Thyroid gland (tissue), 4 donors: ENCODE measurements at regions not wholly inside any gene's neighbourhood (a gene's known extent, or its start where the extent isn't known, plus 50 kb on each side); places are given as distances from the start of the nearest gene placed in this dataset.
"Not testable (repeated sequence)": the region's sequence is repeated elsewhere in the genome, so short reads cannot be mapped to it uniquely, and the experiment has no call there.

ENCODE experiments used
- DNase-seq, 2 donors: peaks; one replicate each; pipeline ENCODE4 v3.0.0-alpha.2; 2019
- H3K27ac ChIP-seq, 3 donors: fragments of 200-600 bp; sonication (generic); 1 replicate in 2 of 3; 2 replicates in 1 of 3; pipeline ENCODE4 v1.5.1; 2016 to 2019; ENCODE audit warnings: mild to moderate bottlenecking in 1 of 3, moderate library complexity in 1 of 3
- H3K27me3 ChIP-seq: fragments of 200-600 bp; sonication (generic); one replicate; pipeline ENCODE4 v1.5.1; 2019
- H3K36me3 ChIP-seq, 2 donors: fragments of 200-600 bp; sonication (generic); one replicate each; pipeline ENCODE4 v1.5.1; 2016 to 2019
- H3K4me1 ChIP-seq, 2 donors: fragments of 200-600 bp; sonication (generic); one replicate each; pipeline ENCODE4 v1.5.1; 2017 to 2019
- H3K4me3 ChIP-seq, 3 donors: fragments of 200-600 bp; sonication (generic); replicated peaks in 1 of 3; 1 replicate in 2 of 3; 2 replicates in 1 of 3; pipeline ENCODE4 v1.5.1; 2016; ENCODE audit warnings: mild to moderate bottlenecking in 1 of 3
- H3K9me3 ChIP-seq: fragments of 200-600 bp; sonication (generic); one replicate; pipeline ENCODE4 v1.5.1; 2017
- POLR2A ChIP-seq, 2 donors: fragments of 450-650 bp; IDR thresholded peaks; one replicate each; pipeline ENCODE4 v1.6.1; 2017; ENCODE audit warnings: antibody characterized with exemption in 2 of 2, mild to moderate bottlenecking in 2 of 2, moderate library complexity in 1 of 2
- WGBS, 2 donors: methylation state at CpG; one replicate each; pipeline ENCODE4 v1.1.5; 2017; 5-methylcytosine and 5-hydroxymethylcytosine counted together
- intact Hi-C: fragments of 100-400 bp; cut with DNase I; formaldehyde crosslinking; loops from one replicate; pipeline ENCODE4 v1.15.1; 2023
- TF ChIP-seq, protein P1 (sequence below), 6 experiments: fragments of 200-600 bp in 3 of 6; fragments of 450-650 bp in 3 of 6; sonication (generic) in 3 of 6; IDR thresholded peaks; one replicate each; pipeline ENCODE4 v1.5.1; 2016 to 2019; ENCODE audit warnings: antibody characterized with exemption in 6 of 6, mild to moderate bottlenecking in 2 of 6, inconsistent platforms in 1 of 6, moderate library complexity in 1 of 6

DNA sequence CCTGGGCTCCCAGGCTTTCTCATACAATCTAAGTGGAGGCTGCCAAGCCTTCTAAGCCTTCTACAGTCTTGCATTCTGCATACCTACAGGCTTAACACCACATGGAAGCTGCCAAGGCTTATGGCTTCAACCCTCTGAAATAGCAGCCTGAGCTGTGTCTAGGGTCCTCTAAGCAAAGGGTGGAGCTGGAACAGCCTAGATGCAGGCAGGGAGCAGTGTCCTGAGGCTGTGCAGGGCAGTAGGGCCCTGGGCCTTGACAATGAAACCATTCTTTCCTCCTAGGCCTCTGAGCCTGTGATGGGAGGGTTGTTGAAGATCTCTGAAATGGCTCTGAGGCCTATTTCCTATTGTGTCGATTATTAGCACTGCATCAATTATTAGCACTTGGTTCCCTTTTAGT, 150.9 kb upstream of the GRK3 start:
- H3K27me3 ChIP-seq, result no peaks in the 10 kb centered on the region
- TF ChIP-seq, protein P1, sequence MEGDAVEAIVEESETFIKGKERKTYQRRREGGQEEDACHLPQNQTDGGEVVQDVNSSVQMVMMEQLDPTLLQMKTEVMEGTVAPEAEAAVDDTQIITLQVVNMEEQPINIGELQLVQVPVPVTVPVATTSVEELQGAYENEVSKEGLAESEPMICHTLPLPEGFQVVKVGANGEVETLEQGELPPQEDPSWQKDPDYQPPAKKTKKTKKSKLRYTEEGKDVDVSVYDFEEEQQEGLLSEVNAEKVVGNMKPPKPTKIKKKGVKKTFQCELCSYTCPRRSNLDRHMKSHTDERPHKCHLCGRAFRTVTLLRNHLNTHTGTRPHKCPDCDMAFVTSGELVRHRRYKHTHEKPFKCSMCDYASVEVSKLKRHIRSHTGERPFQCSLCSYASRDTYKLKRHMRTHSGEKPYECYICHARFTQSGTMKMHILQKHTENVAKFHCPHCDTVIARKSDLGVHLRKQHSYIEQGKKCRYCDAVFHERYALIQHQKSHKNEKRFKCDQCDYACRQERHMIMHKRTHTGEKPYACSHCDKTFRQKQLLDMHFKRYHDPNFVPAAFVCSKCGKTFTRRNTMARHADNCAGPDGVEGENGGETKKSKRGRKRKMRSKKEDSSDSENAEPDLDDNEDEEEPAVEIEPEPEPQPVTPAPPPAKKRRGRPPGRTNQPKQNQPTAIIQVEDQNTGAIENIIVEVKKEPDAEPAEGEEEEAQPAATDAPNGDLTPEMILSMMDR (IDR thresholded peaks at IDR 0.05), result no peak
- TF ChIP-seq POLR2A (IDR thresholded peaks at IDR 0.05), result no peak
- no peak overlapping the region for H3K4me3 ChIP-seq
- H3K9me3 ChIP-seq, result no peaks in the 10 kb centered on the region
- intact Hi-C loops, result loop anchor here (5.0 kb wide), 1 partner anchor 46 kb away; no protein-coding TSS in a partner anchor
- DNase-seq, result no peak
- no peak overlapping the region for H3K27ac ChIP-seq
- H3K36me3 ChIP-seq, result no peaks in the 10 kb centered on the region
- H3K4me1 ChIP-seq, result peaks cover 0 to 5% of the 10 kb centered on the region in 2 donors
- 93 to 100% methylated on average over 1 of the region's 1 CpG for WGBS, 2 donors

DNA sequence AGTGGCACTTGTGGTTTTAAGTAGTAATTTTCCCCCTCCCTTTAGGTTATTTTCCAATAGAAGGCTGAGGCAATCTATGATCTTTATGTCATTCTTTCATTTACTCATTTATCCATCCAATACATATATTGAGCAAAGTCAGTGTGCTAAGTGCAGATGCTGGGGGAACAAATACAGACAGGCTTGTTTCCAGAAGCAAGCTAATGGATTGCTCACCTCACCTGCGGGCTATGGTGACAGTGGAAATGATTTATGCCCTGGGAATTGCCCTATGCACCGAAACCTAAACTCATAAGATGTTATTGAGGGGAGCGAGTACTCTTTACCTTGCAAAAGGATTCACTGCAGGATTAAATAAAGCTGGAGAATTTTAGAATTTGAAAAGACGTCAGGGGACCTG, 148.7 kb upstream of the GRK3 start:
- H3K9me3 ChIP-seq, H3K4me3 ChIP-seq, intact Hi-C loops, H3K27me3 ChIP-seq, H3K27ac ChIP-seq, DNase-seq, H3K36me3 ChIP-seq: not testable (repeated sequence)
- 86 to 88% methylated on average over 4 of the region's 4 CpGs for WGBS, 2 donors
- H3K4me1 ChIP-seq, result peaks cover 13 to 15% of the 10 kb centered on the region in 2 donors

DNA sequence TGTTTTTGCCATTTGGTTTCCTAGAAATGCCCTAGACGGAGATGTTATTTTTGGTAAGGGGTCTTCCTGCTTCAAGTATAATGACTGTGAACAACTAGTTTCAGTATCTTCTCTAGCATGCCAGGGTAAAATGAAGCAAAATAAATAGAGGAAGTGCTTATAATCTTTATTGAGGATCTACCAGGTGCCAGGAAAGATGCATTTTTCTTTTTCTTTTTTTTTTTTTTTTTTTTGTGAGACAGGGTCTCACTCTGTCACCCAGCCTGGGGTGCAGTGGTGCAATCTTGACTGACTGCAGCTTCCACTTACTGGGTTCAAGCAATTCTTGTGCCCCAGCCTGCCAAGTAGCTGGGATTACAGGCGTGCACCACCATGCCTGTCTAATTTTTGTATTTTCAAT, 146.6 kb upstream of the GRK3 start:
- WGBS, 2 donors, result 88 to 96% methylated on average over 2 of the region's 2 CpGs
- not testable (repeated sequence) for H3K27me3 ChIP-seq

DNA sequence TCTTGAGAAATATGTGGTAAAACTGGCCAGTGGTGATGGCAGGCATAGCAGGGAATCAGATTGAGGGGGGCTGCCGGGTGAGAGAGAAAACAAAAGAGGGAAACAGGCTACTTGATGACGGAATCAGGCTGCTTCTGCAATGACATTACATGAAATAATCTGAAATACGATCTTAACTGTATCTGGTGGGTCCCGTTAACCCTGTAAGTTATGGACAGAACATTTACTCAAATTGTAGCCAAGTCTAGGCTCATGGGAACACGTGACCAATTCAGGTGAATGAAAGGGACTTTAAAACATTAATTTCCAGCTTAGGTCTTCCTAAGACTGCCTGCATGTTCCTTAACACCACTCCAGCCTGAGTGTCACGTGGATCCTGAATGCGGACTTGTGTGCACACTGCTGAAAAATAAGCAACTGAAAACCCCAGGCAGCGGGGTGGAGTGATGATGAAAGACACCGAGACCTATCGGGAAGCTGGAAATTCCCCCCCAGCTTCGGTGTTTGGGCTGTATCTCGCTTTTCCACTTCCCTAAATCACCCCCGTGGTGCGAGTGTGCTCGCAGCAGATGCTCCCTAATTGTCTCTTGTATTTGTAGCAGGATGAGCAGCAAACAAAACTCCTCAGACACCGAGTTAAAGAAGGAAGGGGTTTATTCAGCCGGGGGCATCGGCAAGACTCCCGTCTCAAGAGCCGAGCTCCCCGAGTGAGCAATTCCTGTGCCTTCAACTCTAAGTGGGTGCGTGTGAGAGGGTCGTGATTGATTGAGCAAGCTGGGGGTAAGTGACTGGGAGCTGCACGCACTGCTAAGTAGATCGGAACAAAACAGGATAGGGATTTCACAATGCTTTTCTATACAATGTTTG, 145.0 kb upstream of the GRK3 start:
- H3K27me3 ChIP-seq, result no peaks in the 10 kb centered on the region
- H3K4me3 ChIP-seq, result peak overlapping the region in 1 of 3 donors; percentile 4
- peak overlapping the region in 1 of 3 donors; percentile 1 for H3K27ac ChIP-seq

More for the DNA sequence above, 146.6 kb upstream of the GRK3 start:
- DNase-seq, H3K27ac ChIP-seq, intact Hi-C loops, H3K4me3 ChIP-seq, H3K36me3 ChIP-seq, H3K9me3 ChIP-seq: not testable (repeated sequence)
- peaks cover 20 to 27% of the 10 kb centered on the region in 2 donors for H3K4me1 ChIP-seq

DNA sequence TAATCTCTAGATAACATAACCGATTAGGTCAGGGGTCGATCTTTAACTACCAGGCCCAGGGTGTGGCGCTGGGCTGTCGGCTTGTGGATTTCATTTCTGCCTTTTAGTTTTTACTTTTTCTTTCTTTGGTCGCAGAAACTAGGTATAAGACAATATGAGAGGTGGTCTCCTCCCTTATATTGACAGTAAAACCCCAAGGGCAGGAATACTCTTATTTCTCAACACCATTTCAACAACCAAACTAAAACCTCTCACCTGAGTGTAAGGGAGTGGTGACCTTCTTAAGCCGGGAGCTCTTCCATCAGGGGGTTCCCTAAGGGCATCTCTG, 144.4 kb upstream of the GRK3 start:
- DNase-seq, H3K36me3 ChIP-seq, H3K9me3 ChIP-seq, H3K4me3 ChIP-seq, H3K27ac ChIP-seq, H3K27me3 ChIP-seq, intact Hi-C loops: not testable (repeated sequence)
- peaks cover 20 to 27% of the 10 kb centered on the region in 2 donors for H3K4me1 ChIP-seq
- 71 to 80% methylated on average over 6 of the region's 6 CpGs for WGBS, 2 donors

More for the DNA sequence above, 145.0 kb upstream of the GRK3 start:
- intact Hi-C loops, result no loop called here
- Histone ChIP-seq H3K4me1 (peaks cover 20 to 27% of the 10 kb centered on the region in 2 donors), H3K9me3 (no peaks in the 10 kb centered on the region), H3K36me3 (no peaks in the 10 kb centered on the region)
- WGBS, 2 donors, result 16 to 25% methylated on average over 25 of the region's 25 CpGs
- TF ChIP-seq POLR2A (IDR thresholded peaks at IDR 0.05), result no peak
- TF ChIP-seq, protein P1 (IDR thresholded peaks at IDR 0.05), result peak in 2 of 6 experiments; percentile 13 to 29
- DNase-seq, result peak; percentile 75 to 76

DNA sequence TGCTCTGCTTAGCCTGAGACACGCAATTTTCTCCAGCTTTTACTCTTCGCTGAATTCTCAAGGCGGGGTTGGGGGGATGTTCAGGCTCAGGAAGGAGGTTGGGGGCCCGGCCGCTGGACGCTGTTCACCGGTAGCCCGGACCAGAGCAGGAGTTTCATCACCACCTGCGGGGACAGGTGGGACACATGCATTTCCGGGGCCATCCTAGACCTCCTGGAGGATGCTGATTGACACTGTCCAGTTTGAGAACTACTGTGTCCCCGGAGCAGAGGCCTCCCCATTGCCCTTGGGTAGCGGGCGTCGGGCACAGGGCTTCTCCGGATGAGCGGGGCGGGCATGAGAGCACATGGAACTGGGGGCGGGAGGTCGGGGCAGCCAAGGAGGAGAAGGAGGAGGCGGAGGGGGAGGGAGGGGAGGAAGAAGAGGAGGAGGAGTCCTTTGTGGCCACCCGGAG, 144.0 kb upstream of the GRK3 start:
- TF ChIP-seq, protein P1 (IDR thresholded peaks at IDR 0.05), result no peak
- no peak for TF ChIP-seq POLR2A (IDR thresholded peaks at IDR 0.05)
- intact Hi-C loops, result no loop called here
- H3K4me1 ChIP-seq, result peaks cover 20 to 27% of the 10 kb centered on the region in 2 donors
- H3K27ac ChIP-seq, result no peak overlapping the region
- DNase-seq, result no peak
- no peaks in the 10 kb centered on the region for H3K9me3 ChIP-seq
- peak overlapping the region in 1 of 3 donors; percentile 35 for H3K4me3 ChIP-seq
- no peaks in the 10 kb centered on the region for H3K27me3 ChIP-seq
- 46 to 53% methylated on average over 15 to 18 of the region's 21 CpGs for WGBS, 2 donors
- H3K36me3 ChIP-seq, result no peaks in the 10 kb centered on the region
